Epithelial cell of prostate (primary cell): ENCODE measurements at regions not wholly inside any gene's neighbourhood (a gene's known extent, or its start where the extent isn't known, plus 50 kb on each side); places are given as distances from the start of the nearest gene placed in this dataset.
"Not testable (repeated sequence)": the region's sequence is repeated elsewhere in the genome, so short reads cannot be mapped to it uniquely, and the experiment has no call there.

Source experiments
- DNase-seq: peaks from one replicate; pipeline ENCODE4 v3.0.0-alpha.2; 2011; ENCODE audit warnings: low read depth, low spot score
- H3K27ac ChIP-seq: fragments of 450-650 bp; 2 replicates; pipeline ENCODE4 v1.5.1; 2017; ENCODE audit warnings: mild to moderate bottlenecking

DNA sequence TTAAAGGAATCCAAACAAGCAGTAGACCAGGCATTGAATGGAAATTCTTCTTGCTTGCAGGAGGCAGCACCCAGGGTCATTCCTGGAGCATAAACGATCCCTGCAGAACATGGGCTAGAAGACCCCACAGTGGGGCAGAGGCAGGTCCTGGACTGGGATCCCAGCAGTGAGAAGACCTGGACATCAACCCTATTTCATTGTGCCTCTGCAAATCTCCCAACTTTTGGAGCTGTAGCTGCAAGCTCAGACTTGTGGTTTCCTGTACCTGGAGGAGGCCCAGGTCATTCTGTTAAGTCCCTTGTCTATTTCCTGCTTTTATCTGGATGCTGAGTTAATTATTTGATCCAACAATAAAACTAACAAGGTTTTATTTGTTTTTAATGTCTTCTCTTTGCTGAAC is 61.7 kb downstream of the CALM1 start:
- peak overlapping the region; percentile 23 for H3K27ac ChIP-seq
- peak; percentile 20 for DNase-seq

DNA sequence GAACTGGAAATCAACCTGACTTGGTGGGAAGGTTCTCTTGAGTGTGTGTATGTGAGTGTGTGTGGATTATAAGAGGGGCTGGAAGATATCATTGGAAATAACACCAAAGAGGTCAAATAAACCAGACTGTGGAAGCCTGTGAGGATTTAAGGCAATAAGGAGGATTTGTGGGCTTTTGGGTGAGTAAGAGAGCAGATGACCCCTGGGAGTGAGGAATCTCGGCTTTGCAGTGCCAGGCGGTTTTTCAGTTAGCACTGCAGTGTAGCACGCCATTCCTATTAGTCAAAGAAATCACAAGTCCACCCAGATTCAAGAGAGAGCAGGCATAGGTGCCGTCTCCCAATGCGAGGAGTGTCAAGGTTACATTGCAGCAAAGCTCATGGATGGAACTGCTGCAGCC is 63.3 kb downstream of the CALM1 start:
- DNase-seq, result no peak
- H3K27ac ChIP-seq, result no peak overlapping the region

DNA sequence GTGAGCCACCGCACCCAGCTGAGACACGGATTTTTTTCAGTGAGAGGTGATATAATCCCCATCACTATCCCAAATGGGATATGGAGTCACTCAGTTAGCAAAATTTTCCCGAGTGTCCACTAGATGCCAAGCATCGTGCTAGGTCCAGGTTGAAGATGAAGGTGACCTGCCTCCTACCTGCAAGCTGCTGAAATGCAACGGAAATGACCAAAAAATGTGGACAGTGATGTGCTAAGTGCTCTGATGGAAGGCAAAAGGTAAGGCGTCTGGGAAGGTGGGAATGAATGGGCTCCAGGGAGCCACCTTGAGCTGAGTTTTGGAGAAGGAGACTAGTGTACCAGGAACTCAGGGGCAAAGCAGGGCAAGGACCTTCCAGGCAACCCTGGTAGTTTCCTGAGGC is 64.6 kb downstream of the CALM1 start:
- no peak overlapping the region for H3K27ac ChIP-seq
- no peak for DNase-seq

DNA sequence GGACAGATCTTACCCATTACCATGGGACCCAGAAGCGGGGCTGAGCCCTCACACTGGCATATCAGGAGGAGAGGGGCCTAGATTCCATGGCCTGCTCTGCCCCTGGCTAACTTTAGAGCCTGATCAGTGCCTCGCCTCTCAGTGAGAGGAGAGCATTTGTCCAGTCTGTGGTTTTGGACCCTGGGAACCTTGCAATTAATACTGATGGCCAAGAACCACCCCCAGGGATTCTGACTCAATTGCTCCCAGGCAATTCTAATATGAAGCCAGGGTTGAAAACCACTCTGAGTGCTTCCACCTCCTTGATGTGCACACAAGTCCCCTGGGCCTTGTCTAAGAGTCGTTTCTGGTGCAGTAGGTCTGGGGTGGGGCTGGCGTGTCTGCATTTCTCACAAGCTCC is 67.7 kb downstream of the CALM1 start:
- DNase-seq, result no peak
- H3K27ac ChIP-seq, result no peak overlapping the region

DNA sequence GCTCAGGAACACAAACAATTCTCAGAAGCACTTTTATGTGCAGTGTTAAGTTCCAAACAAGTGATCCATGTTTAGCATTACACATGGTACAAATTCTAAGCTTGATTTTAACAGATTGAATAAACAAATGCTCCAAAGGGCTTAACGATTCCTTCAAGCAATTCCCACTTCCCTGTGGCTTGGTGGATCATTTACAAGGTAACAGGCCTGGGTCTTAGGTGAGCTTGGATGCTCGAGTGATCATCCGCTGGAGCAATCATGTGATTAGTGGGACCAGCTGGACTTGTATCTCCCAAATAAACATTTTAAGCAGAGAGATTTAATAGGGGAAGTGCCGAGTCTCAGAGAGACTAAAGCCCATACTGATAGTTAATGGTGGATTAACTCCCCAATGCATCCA is 70.7 kb downstream of the CALM1 start:
- DNase-seq, result no peak
- no peak overlapping the region for H3K27ac ChIP-seq

DNA sequence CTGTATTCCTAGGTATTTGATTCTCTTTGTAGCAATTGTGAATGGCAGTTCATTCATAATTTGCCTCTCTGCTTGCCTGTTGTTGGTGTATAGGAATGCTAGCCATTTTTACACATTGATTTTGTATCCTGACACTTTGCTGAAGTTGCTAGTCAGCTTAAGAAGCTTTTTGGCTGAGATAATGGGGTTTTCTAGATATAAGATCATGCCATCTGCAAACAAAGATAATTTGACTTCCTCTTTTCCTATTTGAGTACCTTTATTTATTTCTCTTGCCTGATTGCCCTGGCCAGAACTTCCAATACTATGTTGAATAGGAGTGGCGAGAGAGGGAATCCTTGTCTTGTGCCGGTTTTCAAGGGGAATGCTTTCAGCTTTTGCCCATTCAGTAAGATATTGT is 72.6 kb downstream of the CALM1 start:
- not testable (repeated sequence) for DNase-seq, H3K27ac ChIP-seq

DNA sequence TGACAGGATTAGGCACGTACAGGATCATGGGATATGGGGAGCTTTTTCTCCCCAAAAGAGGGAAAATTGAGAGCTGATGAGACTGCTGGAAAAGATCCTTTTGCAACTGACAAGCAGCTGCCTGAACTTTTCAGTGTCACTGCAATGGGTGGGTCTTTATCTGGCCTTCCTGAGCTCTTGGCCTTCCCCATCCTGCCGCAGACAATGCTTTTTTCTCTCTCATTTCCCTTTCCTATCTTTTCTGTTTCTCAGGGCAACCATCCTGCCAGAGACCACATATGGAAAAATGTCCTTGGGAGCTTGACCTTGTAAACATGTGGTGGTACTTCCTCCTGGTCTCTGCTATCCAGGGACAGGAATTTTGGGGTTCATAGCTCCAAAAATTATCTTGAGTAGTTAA is 75.8 kb downstream of the CALM1 start:
- H3K27ac ChIP-seq, result no peak overlapping the region
- DNase-seq, result no peak
